Pancreas (tissue), 10 donors: ENCODE measurements at regions not wholly inside any gene's neighbourhood (a gene's known extent, or its start where the extent isn't known, plus 50 kb on each side); places are given as distances from the start of the nearest gene placed in this dataset.

Source experiments
- ATAC-seq, 4 donors: fragments of 200-7000 bp; cut with Tn5 transposase; one replicate each; pipeline versions ENCODE4 v1.8.0 to v1.9.1; 2020; ENCODE audit warnings: mild to moderate bottlenecking in 4 of 4, moderate library complexity in 4 of 4
- DNase-seq, 6 donors: peaks; one replicate each; pipeline ENCODE4 v3.0.0-alpha.2; 2020
- FAIRE-seq: peaks from 2 replicates; lab custom pipeline; 2012; peaks lifted over from hg19 to GRCh38; lab: Jason Lieb, UNC
- H3K27ac ChIP-seq, 4 donors: fragments of 200-600 bp; sonication (generic); 1 replicate in 3 of 4; 2 replicates in 1 of 4; pipeline versions ENCODE4 v1.5.0 to v1.8.0; 2020
- H3K27me3 ChIP-seq, 4 donors: fragments of 200-600 bp; one replicate each; pipeline ENCODE4 v1.8.0; 2021
- H3K36me3 ChIP-seq, 3 donors: fragments of 200-600 bp; sonication (generic) in 1 of 3; one replicate each; pipeline versions ENCODE4 v1.5.0 to v1.8.0; 2020 to 2021
- H3K4me1 ChIP-seq, 3 donors: fragments of 200-600 bp; one replicate each; pipeline ENCODE4 v1.8.0; 2021
- H3K4me3 ChIP-seq, 4 donors: fragments of 200-600 bp; sonication (generic) in 2 of 4; one replicate each; pipeline versions ENCODE4 v1.5.0 to v1.8.0; 2020 to 2021
- H3K9me3 ChIP-seq, 4 donors: fragments of 200-600 bp; one replicate each; pipeline ENCODE4 v1.8.0; 2021
- CTCF ChIP-seq, 4 donors: fragments of 200-600 bp; sonication (generic) in 3 of 4; IDR thresholded peaks; one replicate each; pipeline versions ENCODE4 v1.5.0 to v1.8.0; 2021; ENCODE audit warnings: antibody characterized with exemption in 4 of 4
- WGBS, 2 donors: extraction: QIAGEN DNeasy Blood & Tissue Kit; methylation state at CpG; one replicate each; pipeline ENCODE4 v1.1.7; 2013; 5-methylcytosine and 5-hydroxymethylcytosine counted together
- intact Hi-C, 3 donors: fragments of 100-400 bp; cut with DNase I; formaldehyde crosslinking; loops; one replicate each; pipeline versions ENCODE4 v1.11.1 to v1.14.2; 2022
- donor health status: healthy with polysubstance abuse.
- donor health status: DM: no; HTN: no; CAD: no; lungs with moderate emphysema.
- donor health status: DM: no; HTN: no; CAD: no.
- donor health status: control.
- donor health status: control.
- donor health status: Bipolar disorder and iron deficiency.
- donor health status: DM: yes; HTN: yes; CAD: no.
- donor health status: DM: no; HTN: no; CAD: no.
- donor health status: DM: no; HTN: no; CAD: no.
- donor health status: DM: yes; HTN: yes; CAD: no.

GRCh38 chr18:53946594-53946993, 277.9 kb downstream of the MBD2 start:
- Histone ChIP-seq H3K27ac (no peak overlapping the region), H3K36me3 (no peaks in the 10 kb centered on the region), H3K4me1 (no peaks in the 10 kb centered on the region), H3K27me3 (no peaks in the 10 kb centered on the region), H3K4me3 (no peak overlapping the region), H3K9me3 (no peaks in the 10 kb centered on the region)
- FAIRE-seq (no peak), DNase-seq (no peak), ATAC-seq (no peak)
- WGBS, 2 donors, result 12 to 14% methylated on average over 1 of the region's 1 CpG
- TF ChIP-seq CTCF (IDR thresholded peaks at IDR 0.05), result no peak
- intact Hi-C loops, result no loop called here

- no peak for TF ChIP-seq CTCF (IDR thresholded peaks at IDR 0.05)
- intact Hi-C loops, result no loop called here
- DNase-seq, result no peak
- Histone ChIP-seq H3K27me3 (no peaks in the 10 kb centered on the region), H3K4me1 (no peaks in the 10 kb centered on the region), H3K27ac (no peak overlapping the region), H3K36me3 (no peaks in the 10 kb centered on the region), H3K4me3 (no peak overlapping the region), H3K9me3 (no peaks in the 10 kb centered on the region)
- ATAC-seq, result no peak
- 68 to 90% methylated on average over 4 of the region's 4 CpGs for WGBS, 2 donors
- FAIRE-seq, result no peak
These were observed 279.7 kb downstream of the MBD2 start for GRCh38 chr18:53944721-53945120.

GRCh38 chr18:53943326-53943860, 281.1 kb downstream of the MBD2 start:
- TF ChIP-seq CTCF (IDR thresholded peaks at IDR 0.05), result no peak
- Histone ChIP-seq H3K36me3 (no peaks in the 10 kb centered on the region), H3K27ac (no peak overlapping the region), H3K9me3 (no peaks in the 10 kb centered on the region), H3K4me3 (no peak overlapping the region), H3K4me1 (no peaks in the 10 kb centered on the region), H3K27me3 (no peaks in the 10 kb centered on the region)
- ATAC-seq, result no peak
- FAIRE-seq, result no peak
- WGBS, 2 donors, result 80 to 96% methylated on average over 1 of the region's 1 CpG
- intact Hi-C loops, result no loop called here
- DNase-seq, result no peak

- no peaks in the 10 kb centered on the region for H3K36me3 ChIP-seq
- ATAC-seq, result no peak
- no peaks in the 10 kb centered on the region for H3K27me3 ChIP-seq
- H3K4me1 ChIP-seq, result no peaks in the 10 kb centered on the region
- H3K4me3 ChIP-seq, result no peak overlapping the region
- FAIRE-seq, result no peak
- intact Hi-C loops, result no loop called here
- H3K27ac ChIP-seq, result no peak overlapping the region
- no peaks in the 10 kb centered on the region for H3K9me3 ChIP-seq
- no peak for TF ChIP-seq CTCF (IDR thresholded peaks at IDR 0.05)
- no peak for DNase-seq
These were observed 282.7 kb downstream of the MBD2 start for GRCh38 chr18:53941601-53942338.

GRCh38 chr18:53937037-53937436, 287.4 kb downstream of the MBD2 start:
- no peak for TF ChIP-seq CTCF (IDR thresholded peaks at IDR 0.05)
- H3K27me3 ChIP-seq, result no peaks in the 10 kb centered on the region
- FAIRE-seq (no peak), DNase-seq (no peak), ATAC-seq (no peak)
- H3K36me3 ChIP-seq, result no peaks in the 10 kb centered on the region
- no peaks in the 10 kb centered on the region for H3K4me1 ChIP-seq
- intact Hi-C loops, result no loop called here
- H3K9me3 ChIP-seq, result no peaks in the 10 kb centered on the region
- no peak overlapping the region for H3K27ac ChIP-seq
- no peak overlapping the region for H3K4me3 ChIP-seq
- 40 to 46% methylated on average over 3 of the region's 3 CpGs for WGBS, 2 donors
